PC-3 (cell line): ENCODE measurements at regions not wholly inside any gene's neighbourhood (a gene's known extent, or its start where the extent isn't known, plus 50 kb on each side); places are given as distances from the start of the nearest gene placed in this dataset.

ENCODE experiments used
- ATAC-seq: fragments of 200-7000 bp; cut with Tn5 transposase; 2 replicates; pipeline ENCODE4 v1.9.1; 2020; ENCODE audit warnings: mild to moderate bottlenecking, moderate library complexity
- BruUV-seq: library from RNA; stranded (reverse); fragments of 400-500 nt; replicated peaks from 2 replicates; lab custom pipeline; 2021; lab: Mats Ljungman, UMichigan
- CTCF ChIA-PET: fragments of 300-600 bp; sonication (Branson Sonifier 250); formaldehyde crosslinking; loops from one replicate; lab custom pipeline; 2022; ENCODE audit warnings: antibody characterized with exemption; lab: Charles Lee
- POLR2A ChIA-PET: fragments of 300-600 bp; sonication (Branson Sonifier 250); formaldehyde crosslinking; loops from one replicate; lab custom pipeline; 2022; ENCODE audit warnings: antibody characterized with exemption; ENCODE audit not compliant: unreplicated experiment; lab: Charles Lee
- DNase-seq: peaks from one replicate; pipeline ENCODE4 v3.0.0-alpha.2; 2015
- H2AFZ ChIP-seq: fragments of 300-600 bp; sonication (generic); 2 replicates; pipeline ENCODE4 v1.6.0; 2016; ENCODE audit warnings: antibody characterized with exemption, low read length
- H3F3A ChIP-seq: fragments of 300-600 bp; sonication (generic); one replicate; pipeline ENCODE4 v1.6.0; 2017; ENCODE audit warnings: antibody characterized with exemption, low read length, control low read depth, mild to moderate bottlenecking; ENCODE audit not compliant: unreplicated experiment
- H3K27ac ChIP-seq: fragments of 300-600 bp; sonication (generic); 2 replicates; pipeline ENCODE4 v1.5.1; 2016; ENCODE audit warnings: mild to moderate bottlenecking, low read length
- H3K27me3 ChIP-seq: fragments of 300-600 bp; sonication (generic); 2 replicates; pipeline ENCODE4 v1.6.1; 2016; ENCODE audit warnings: low read length, mixed read lengths
- H3K36me3 ChIP-seq: fragments of 300-600 bp; sonication (generic); 2 replicates; pipeline ENCODE4 v1.6.1; 2016; ENCODE audit warnings: low read depth, mixed run types, low read length, mixed read lengths
- H3K4me1 ChIP-seq: fragments of 300-600 bp; sonication (generic); 2 replicates; pipeline ENCODE4 v1.5.1; 2016; ENCODE audit warnings: low read length; ENCODE audit not compliant: insufficient read depth
- H3K4me2 ChIP-seq: fragments of 300-600 bp; sonication (generic); 2 replicates; pipeline ENCODE4 v1.6.0; 2016; ENCODE audit warnings: low read length
- H3K4me3 ChIP-seq: fragments of 300-600 bp; sonication (generic); 2 replicates; pipeline ENCODE4 v1.5.1; 2016; ENCODE audit warnings: mild to moderate bottlenecking, low read length, mixed read lengths
- H3K79me2 ChIP-seq: fragments of 300-600 bp; sonication (generic); 2 replicates; pipeline ENCODE4 v1.6.1; 2017; ENCODE audit warnings: low read length, mixed read lengths
- H3K9ac ChIP-seq: fragments of 300-600 bp; sonication (generic); 2 replicates; pipeline ENCODE4 v1.6.0; 2016; ENCODE audit warnings: mild to moderate bottlenecking, low read length
- H3K9me2 ChIP-seq: fragments of 300-600 bp; sonication (generic); replicated peaks from 2 replicates; pipeline ENCODE4 v1.6.1; 2016; ENCODE audit warnings: mixed run types, low read length, mixed read lengths
- H3K9me3 ChIP-seq: fragments of 300-600 bp; sonication (generic); 2 replicates; pipeline ENCODE4 v1.6.1; 2016; ENCODE audit warnings: low read length, mixed read lengths
- H4K20me1 ChIP-seq: fragments of 300-600 bp; sonication (generic); 2 replicates; pipeline ENCODE4 v1.6.1; 2016; ENCODE audit warnings: low read length, mixed read lengths
- CTCF ChIP-seq: fragments of 300-600 bp; sonication (generic); conservative IDR thresholded peaks from 2 replicates; pipeline ENCODE4 v1.5.1; 2017; ENCODE audit warnings: antibody characterized with exemption, low read depth, mild to moderate bottlenecking, low read length
- EZH2 ChIP-seq: fragments of 300-600 bp; sonication (generic); IDR thresholded peaks from one replicate; pipeline ENCODE4 v1.6.1; 2017; ENCODE audit warnings: antibody characterized with exemption, mild to moderate bottlenecking, low read length; ENCODE audit not compliant: unreplicated experiment
- EZH2phosphoT487 ChIP-seq: fragments of 300-600 bp; sonication (generic); IDR thresholded peaks from 2 replicates; pipeline ENCODE4 v1.6.1; 2018; ENCODE audit warnings: mild to moderate bottlenecking, antibody characterized with exemption, low read length, borderline replicate concordance
- intact Hi-C: fragments of 100-400 bp; cut with micrococcal nuclease; formaldehyde crosslinking; loops from 2 replicates; pipeline ENCODE4 v1.9.0; 2023

GRCh38 chr7:89934101-89934500, 220.2 kb upstream of the STEAP1 start:
- Histone ChIP-seq H3K9me3 (no peaks in the 10 kb centered on the region), H3F3A (no peaks in the 10 kb centered on the region), H4K20me1 (no peaks in the 10 kb centered on the region), H3K9me2 (no peaks in the 10 kb centered on the region), H3K27ac (no peak overlapping the region), H2AFZ (no peak overlapping the region), H3K4me2 (no peak overlapping the region), H3K27me3 (no peaks in the 10 kb centered on the region), H3K36me3 (no peaks in the 10 kb centered on the region), H3K4me1 (no peaks in the 10 kb centered on the region), H3K9ac (no peak overlapping the region), H3K79me2 (no peaks in the 10 kb centered on the region), H3K4me3 (no peak overlapping the region)
- ChIA-PET POLR2A (no interaction called here), CTCF (no interaction called here)
- TF ChIP-seq EZH2phosphoT487 (no peak), CTCF (no peak), EZH2 (no peak)
- DNase-seq (no peak), ATAC-seq (no peak)
- intact Hi-C loops, result no loop called here
- BruUV-seq, result no TSS peak

GRCh38 chr7:89943525-89944050, 210.7 kb upstream of the STEAP1 start:
- DNase-seq, result no peak
- POLR2A ChIA-PET, result no interaction called here
- no TSS peak for BruUV-seq

More at GRCh38 chr7:89943525-89944050, 210.7 kb upstream of the STEAP1 start:
- CTCF ChIA-PET, result no interaction called here
- Histone ChIP-seq H4K20me1 (no peaks in the 10 kb centered on the region), H3K4me2 (no peak overlapping the region), H3K9me3 (no peaks in the 10 kb centered on the region), H3K9ac (no peak overlapping the region), H3K4me1 (no peaks in the 10 kb centered on the region), H3K4me3 (no peak overlapping the region), H3K79me2 (no peaks in the 10 kb centered on the region), H3K27ac (no peak overlapping the region), H3K9me2 (no peaks in the 10 kb centered on the region), H2AFZ (no peak overlapping the region), H3K36me3 (no peaks in the 10 kb centered on the region), H3F3A (no peaks in the 10 kb centered on the region), H3K27me3 (no peaks in the 10 kb centered on the region)
- ATAC-seq, result no peak
- TF ChIP-seq EZH2phosphoT487 (no peak), EZH2 (no peak), CTCF (no peak)
- intact Hi-C loops, result no loop called here
